Neural progenitor cell (in vitro differentiated cells): ENCODE measurements at regions not wholly inside any gene's neighbourhood (a gene's known extent, or its start where the extent isn't known, plus 50 kb on each side); places are given as distances from the start of the nearest gene placed in this dataset.

ENCODE experiments used
- CTCF ChIP-seq: fragments of 200-600 bp; sonication (generic); IDR thresholded peaks from 2 replicates; pipeline ENCODE4 v1.5.1; 2017; ENCODE audit warnings: antibody characterized with exemption, mild to moderate bottlenecking
- EZH2 ChIP-seq: fragments of 200-600 bp; sonication (generic); IDR thresholded peaks from 2 replicates; pipeline ENCODE4 v1.6.1; 2017; ENCODE audit warnings: antibody characterized with exemption, mild to moderate bottlenecking, moderate library complexity

GRCh38 chr1:60924964-60925798, 157.2 kb upstream of the NFIA start:
- no peak for TF ChIP-seq CTCF
- TF ChIP-seq EZH2 = no peak
